ENCODE measurements at regions not wholly inside any gene's neighbourhood (a gene's known extent, or its start where the extent isn't known, plus 50 kb on each side); places are given as distances from the start of the nearest gene placed in this dataset.

DNA sequence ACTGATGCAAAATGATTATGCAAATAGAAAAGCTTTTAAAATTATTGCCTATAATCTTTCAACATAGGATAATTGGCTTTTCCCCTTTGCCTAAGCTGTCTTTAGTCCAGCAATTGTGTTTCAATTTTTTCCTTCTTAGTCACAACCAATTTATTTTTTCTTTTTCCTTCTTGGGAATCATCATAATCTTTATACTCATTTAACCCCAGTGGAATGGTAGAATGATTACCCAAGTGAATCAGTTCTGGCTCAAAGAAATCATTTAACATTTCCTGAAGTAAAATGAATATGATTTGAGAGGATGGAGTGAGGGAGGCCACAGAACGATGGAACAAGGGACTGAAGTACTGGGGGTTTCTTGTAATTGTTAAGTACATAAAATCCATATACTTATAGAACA lies 93.0 kb upstream of the CRIM1 start:
- Mint-ChIP-seq H3K9me3 (ENCODE audit: unreplicated experiment) (no peaks in the 10 kb centered on the region), H3K27me3 (ENCODE audit: unreplicated experiment) (peaks cover 3% of the 10 kb centered on the region), H3K4me1 (ENCODE audit: unreplicated experiment) (peaks cover 10% of the 10 kb centered on the region), H3K27ac (ENCODE audit: unreplicated experiment) (no peak overlapping the region), H3K36me3 (ENCODE audit: low read depth, unreplicated experiment) (no peaks in the 10 kb centered on the region), H3K4me3 (ENCODE audit: unreplicated experiment) (no peak overlapping the region)
- TF ChIP-seq, protein P1, sequence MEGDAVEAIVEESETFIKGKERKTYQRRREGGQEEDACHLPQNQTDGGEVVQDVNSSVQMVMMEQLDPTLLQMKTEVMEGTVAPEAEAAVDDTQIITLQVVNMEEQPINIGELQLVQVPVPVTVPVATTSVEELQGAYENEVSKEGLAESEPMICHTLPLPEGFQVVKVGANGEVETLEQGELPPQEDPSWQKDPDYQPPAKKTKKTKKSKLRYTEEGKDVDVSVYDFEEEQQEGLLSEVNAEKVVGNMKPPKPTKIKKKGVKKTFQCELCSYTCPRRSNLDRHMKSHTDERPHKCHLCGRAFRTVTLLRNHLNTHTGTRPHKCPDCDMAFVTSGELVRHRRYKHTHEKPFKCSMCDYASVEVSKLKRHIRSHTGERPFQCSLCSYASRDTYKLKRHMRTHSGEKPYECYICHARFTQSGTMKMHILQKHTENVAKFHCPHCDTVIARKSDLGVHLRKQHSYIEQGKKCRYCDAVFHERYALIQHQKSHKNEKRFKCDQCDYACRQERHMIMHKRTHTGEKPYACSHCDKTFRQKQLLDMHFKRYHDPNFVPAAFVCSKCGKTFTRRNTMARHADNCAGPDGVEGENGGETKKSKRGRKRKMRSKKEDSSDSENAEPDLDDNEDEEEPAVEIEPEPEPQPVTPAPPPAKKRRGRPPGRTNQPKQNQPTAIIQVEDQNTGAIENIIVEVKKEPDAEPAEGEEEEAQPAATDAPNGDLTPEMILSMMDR (IDR thresholded peaks at IDR 0.05; ENCODE audit: unreplicated experiment) = no peak
- no peak for DNase-seq (ENCODE audit: low spot score)

DNA sequence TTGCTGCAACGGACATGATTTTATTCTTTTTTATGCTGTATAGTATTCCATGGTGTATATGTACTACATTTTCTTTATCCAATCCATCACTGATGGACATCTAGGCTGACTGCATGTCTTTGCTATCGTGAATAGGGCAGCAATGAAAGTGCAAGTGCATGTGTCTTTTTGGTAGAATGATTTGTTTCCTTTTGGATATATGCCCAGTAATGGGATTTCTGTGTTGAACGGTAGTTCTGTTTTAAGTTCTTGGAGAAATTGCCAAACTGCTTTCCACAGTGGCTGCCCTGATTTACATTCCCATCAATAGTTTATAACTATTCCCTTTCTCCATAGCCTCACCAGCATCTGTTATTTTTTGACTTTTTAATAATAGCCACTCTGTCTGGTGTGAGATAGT lies 99.7 kb upstream of the CRIM1 start:
- TF ChIP-seq, protein P1 (IDR thresholded peaks at IDR 0.05; ENCODE audit: unreplicated experiment) = no peak
- DNase-seq (ENCODE audit: low spot score) = no peak
- no peak overlapping the region for H3K27ac Mint-ChIP-seq (ENCODE audit: unreplicated experiment)

DNA sequence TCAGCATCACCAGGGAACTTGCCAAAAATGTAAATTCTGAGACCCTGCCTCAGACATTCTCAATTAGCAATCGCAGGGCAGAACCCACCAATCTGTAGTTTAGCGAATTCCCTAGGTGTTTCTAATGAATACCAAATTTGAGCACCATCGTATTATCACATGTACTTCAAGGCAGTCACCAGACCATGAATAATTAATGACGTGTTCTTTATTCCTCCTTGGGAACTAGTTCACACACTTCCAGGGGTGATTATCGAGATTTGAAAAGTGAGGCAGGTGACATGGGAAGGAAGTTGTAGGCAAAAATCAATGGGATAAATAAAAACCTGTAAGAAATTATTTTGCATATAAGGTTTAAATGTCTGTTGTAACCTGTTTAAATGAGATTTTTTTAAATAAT lies 102.5 kb upstream of the CRIM1 start:
- Mint-ChIP-seq H3K27ac (ENCODE audit: unreplicated experiment) (no peak overlapping the region), H3K4me1 (ENCODE audit: unreplicated experiment) (no peaks in the 10 kb centered on the region), H3K4me3 (ENCODE audit: unreplicated experiment) (no peak overlapping the region), H3K36me3 (ENCODE audit: low read depth, unreplicated experiment) (no peaks in the 10 kb centered on the region), H3K27me3 (ENCODE audit: unreplicated experiment) (no peaks in the 10 kb centered on the region), H3K9me3 (ENCODE audit: unreplicated experiment) (no peaks in the 10 kb centered on the region)
- DNase-seq (ENCODE audit: low spot score) = no peak
- TF ChIP-seq, protein P1 (IDR thresholded peaks at IDR 0.05; ENCODE audit: unreplicated experiment) = no peak

More for the DNA sequence above, 99.7 kb upstream of the CRIM1 start:
- Mint-ChIP-seq H3K4me1 (ENCODE audit: unreplicated experiment) (no peaks in the 10 kb centered on the region), H3K36me3 (ENCODE audit: low read depth, unreplicated experiment) (no peaks in the 10 kb centered on the region), H3K4me3 (ENCODE audit: unreplicated experiment) (no peak overlapping the region), H3K27me3 (ENCODE audit: unreplicated experiment) (peaks cover 2% of the 10 kb centered on the region), H3K9me3 (ENCODE audit: unreplicated experiment) (no peaks in the 10 kb centered on the region)

DNA sequence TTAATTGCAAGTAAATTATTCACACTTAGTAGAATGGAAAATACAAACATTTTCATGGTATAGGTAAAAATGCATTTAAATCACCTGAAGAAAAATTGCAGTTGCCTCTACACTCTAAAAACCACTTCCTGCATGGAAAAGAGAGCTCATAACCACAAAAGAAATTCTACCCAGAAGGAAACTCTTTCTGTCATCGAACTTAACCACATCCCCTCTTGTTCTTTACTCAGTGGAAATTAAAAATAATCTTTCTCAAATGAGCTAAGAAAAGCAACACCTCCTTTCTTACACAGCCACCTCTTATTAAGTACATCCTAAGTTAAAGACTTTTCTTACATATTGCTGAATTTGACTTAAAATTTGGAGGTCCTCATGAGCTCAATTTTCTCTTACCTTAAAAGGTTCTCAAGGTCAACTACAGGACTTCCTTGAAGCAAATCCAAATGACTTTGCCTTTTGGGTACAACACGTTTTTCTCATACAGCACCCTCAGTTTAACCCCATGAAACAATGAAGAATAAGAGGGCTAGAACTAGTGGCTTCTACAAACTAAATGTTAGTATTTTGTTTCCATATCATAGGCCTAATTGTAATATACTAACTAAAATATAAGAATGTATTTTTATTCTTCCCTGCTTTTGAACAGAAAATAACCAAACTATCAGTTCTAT lies 109.1 kb upstream of the CRIM1 start:
- TF ChIP-seq, protein P1 (IDR thresholded peaks at IDR 0.05; ENCODE audit: unreplicated experiment) = no peak
- H3K4me1 Mint-ChIP-seq (ENCODE audit: unreplicated experiment) = peaks cover 7% of the 10 kb centered on the region

DNA sequence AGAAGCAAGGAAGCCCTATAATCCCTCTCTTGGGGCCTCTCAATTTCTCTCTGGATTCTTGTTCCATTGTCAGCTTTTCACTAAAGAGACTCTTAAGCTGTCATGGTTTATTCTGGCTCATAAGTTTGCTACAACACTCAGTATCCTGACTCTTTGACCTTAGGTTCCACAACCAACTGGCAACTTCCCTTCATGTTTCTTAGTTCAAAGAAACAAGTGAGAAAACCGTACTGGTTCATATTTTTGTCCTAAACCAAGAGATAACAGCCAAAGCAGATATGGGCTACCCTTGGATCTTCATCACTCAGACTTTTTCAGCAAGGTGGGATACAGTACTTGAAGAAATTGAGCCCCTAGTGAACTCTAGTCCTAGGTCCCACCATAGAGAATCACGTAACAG lies 109.9 kb upstream of the CRIM1 start:
- H3K9me3 Mint-ChIP-seq (ENCODE audit: unreplicated experiment) = no peaks in the 10 kb centered on the region
- DNase-seq (ENCODE audit: low spot score) = no peak
- H3K27me3 Mint-ChIP-seq (ENCODE audit: unreplicated experiment) = peaks cover 2% of the 10 kb centered on the region
- no peaks in the 10 kb centered on the region for H3K36me3 Mint-ChIP-seq (ENCODE audit: low read depth, unreplicated experiment)
- TF ChIP-seq, protein P1 (IDR thresholded peaks at IDR 0.05; ENCODE audit: unreplicated experiment) = no peak
- H3K27ac Mint-ChIP-seq (ENCODE audit: unreplicated experiment) = no peak overlapping the region
- H3K4me1 Mint-ChIP-seq (ENCODE audit: unreplicated experiment) = peaks cover 7% of the 10 kb centered on the region
- no peak overlapping the region for H3K4me3 Mint-ChIP-seq (ENCODE audit: unreplicated experiment)

More for the DNA sequence above, 109.1 kb upstream of the CRIM1 start:
- H3K27me3 Mint-ChIP-seq (ENCODE audit: unreplicated experiment) = peaks cover 2% of the 10 kb centered on the region
- H3K27ac Mint-ChIP-seq (ENCODE audit: unreplicated experiment) = no peak overlapping the region
- no peak overlapping the region for H3K4me3 Mint-ChIP-seq (ENCODE audit: unreplicated experiment)
- no peaks in the 10 kb centered on the region for H3K9me3 Mint-ChIP-seq (ENCODE audit: unreplicated experiment)
- no peak for DNase-seq (ENCODE audit: low spot score)
- no peaks in the 10 kb centered on the region for H3K36me3 Mint-ChIP-seq (ENCODE audit: low read depth, unreplicated experiment)
